Inflammatory macrophage treated with lipopolysaccharide for 1 hour (primary cell): ENCODE measurements at regions not wholly inside any gene's neighbourhood (a gene's known extent, or its start where the extent isn't known, plus 50 kb on each side); places are given as distances from the start of the nearest gene placed in this dataset.
"Not testable (repeated sequence)": the region's sequence is repeated elsewhere in the genome, so short reads cannot be mapped to it uniquely, and the experiment has no call there.

ENCODE experiments used
- DNase-seq, 2 donors: peaks; one replicate each; pipeline ENCODE4 v3.0.0-alpha.2; 2020 to 2022

DNA sequence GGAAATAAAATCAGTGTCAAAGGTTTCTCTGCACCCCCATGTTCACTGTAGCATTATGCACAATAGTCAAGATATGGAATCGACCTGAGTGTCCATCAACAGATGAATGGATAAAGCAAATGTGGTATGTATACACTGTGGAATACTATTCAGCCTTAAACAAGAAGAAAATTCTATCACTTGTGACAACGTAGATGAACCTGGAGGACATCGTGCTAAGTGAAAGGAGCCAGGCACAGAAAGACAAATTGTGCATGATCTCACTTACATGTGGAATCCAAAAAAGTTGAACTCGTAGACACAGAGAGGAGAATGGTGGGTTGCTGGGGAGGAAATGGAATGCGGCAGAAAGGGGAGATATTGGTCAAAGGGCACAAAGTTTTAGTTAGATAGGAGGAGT lies 136.3 kb upstream of the ESR1 start:
- DNase-seq = no peak

DNA sequence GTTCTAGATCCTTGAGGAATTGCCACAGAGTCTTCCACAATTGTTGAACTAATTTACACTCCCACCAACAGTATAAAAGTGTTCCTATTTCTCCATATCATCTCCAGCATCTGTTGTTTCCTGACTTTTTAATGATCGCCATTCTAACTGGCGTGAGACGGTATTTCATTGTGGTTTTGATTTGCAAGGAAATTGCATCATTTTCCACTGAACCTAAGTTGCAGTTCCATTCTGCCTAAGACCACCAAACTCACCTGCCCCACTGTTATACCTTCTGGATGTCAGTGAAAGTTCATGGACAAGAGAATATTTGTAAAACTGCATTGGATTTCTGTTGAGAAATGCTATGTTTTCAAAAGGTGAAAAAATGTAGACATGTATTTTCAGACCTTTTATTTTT lies 132.9 kb upstream of the ESR1 start:
- no peak for DNase-seq

DNA sequence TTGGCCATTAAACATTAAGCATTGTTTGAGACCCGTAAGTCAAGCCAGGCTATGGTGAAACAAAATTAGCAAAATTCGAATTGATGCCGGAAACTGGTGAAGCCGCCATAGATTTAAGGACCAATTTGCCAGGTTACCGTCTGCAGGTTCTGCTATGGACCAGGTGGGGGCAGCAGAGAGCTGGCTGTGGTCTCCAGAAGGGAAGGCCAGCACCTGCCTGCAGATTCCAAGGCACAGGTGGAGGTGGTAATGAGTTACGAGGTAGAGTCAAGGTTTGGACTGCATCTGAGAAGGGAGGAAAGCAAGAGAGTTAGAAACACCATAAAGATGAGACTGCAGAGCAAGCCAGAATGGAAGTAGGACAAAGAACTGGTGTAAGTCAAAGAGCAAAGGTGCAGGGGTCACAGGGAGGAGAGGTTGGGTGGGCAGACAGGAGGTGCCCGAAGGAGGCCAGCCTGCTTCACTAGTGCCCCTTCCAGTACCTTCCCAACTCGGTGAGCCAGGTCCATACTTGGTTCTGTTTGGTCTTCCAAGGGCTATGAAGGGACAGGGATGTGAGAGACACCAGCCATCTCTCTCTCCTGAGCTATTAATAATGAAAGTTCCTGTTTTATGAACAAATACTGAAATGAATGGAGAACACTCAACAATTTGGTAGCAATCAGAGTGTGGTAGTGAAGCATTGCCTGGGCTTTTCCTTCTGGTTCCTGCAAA lies 131.6 kb upstream of the ESR1 start:
- peak in 1 of 2 donors; percentile 42 for DNase-seq

DNA sequence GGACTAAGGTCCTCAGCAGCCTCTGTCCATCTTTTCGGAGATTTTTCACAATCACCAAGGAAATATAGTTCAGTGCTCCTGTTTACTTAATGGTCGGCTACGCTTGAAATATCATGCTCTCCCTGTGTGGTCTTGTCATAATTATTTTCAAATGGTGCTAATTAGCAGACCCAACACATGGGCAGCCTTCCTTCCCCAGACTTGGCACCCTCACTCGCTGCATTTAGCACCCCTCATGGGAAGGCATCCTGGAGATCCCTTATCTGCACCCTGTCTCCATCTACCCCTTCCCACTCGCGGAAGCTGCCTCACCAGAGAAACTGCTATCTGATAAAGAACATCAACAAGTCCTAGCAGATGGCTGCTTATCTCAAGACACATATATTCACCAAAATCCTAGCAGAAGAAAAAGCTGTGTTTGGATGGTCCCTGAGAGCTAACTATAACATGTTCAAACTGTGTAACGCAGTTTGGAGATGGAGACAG lies 131.0 kb upstream of the ESR1 start:
- no peak for DNase-seq

DNA sequence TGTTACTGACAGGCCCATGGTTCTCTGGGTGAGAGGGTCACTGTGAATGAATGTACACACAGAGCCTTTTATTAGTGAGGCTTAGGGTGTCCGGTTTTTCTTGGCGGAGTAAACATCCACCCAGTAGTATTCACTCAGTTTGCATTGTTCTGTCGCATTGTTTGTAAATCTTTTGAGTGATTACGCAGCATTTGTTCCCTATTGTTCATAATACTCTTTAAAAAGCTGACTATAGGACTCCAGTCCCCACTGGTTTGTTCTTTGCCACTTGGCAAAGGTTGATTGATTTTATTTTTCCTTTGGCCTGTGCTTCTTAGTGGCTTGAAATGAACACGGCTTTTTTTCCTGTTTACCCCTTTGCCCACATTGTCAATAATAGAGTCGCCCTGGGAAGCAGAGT lies 130.1 kb upstream of the ESR1 start:
- DNase-seq = no peak

DNA sequence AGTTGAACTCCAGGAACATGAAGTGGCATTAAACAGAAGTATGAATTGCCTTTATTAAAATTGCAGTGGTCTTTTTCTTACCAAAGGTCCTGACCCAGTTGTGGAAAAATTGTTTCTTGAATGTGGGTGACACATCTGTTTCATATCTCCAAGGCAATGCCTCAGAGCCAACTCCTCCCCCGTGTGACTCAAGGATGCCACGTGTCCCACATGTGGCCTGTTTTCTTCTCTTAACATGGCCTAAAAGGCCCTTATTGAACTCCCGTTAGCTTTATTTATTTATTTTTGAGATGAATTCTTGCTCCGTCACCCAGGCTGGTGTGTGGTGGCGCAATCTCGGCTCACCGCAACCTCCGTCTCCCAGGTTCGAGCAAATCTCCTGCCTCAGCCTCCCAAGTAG lies 128.4 kb upstream of the ESR1 start:
- DNase-seq = no peak

GRCh38 chr6:151679941-151680340 lies 127.5 kb upstream of the ESR1 start:
- no peak for DNase-seq

DNA sequence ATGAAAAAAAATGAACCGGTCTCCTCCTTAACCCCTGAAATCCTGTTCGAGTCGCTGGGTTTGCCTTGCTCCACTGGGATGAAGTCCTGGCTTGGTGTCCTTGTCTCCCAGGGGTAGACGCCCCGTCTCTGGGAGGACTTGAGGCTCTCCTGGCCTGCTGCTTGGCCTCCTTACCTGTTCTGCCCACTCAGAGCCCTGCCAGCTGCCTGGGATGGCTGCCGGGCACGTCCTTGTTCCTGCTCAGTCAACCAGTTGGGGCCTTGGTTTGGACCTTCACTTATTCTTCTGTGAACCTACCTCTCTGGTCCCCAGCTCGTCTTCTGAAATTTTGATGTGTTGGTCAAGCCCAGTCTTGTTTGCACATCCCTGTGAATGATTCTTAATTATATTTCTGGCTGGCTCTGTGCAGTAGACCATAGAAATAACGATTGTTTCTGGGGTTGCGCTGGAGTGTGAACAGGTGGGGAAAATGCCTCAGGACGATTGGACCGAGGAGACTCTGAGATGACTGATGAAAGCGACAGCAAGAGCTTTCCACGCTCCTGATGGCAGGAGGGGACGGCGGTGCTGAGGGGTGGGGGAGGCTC lies 126.5 kb upstream of the ESR1 start:
- DNase-seq = no peak

- peak; percentile 16 for DNase-seq
These were observed 125.9 kb upstream of the ESR1 start for GRCh38 chr6:151681433-151682059.

DNA sequence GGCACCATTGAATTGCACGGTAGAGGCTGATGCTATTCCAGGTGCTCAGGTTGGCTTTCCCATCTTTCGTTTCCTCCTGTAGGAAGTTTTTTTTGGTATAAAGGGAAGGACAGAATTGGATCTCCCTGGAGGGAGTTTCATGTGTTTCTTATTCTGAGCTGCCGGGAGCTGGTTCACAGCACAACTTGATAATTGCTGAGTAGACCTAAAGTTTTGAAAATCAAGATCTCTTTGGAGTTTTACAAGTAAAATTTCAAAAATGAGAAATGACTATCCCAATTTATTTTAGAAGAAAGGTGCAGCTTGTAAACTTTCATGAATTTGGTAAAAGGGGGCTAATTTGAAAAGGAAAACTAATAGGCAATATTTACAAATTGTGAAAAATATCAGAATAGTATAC lies 125.2 kb upstream of the ESR1 start:
- no peak for DNase-seq

- no peak for DNase-seq
These were observed 124.6 kb upstream of the ESR1 start for GRCh38 chr6:151682922-151683321.

DNA sequence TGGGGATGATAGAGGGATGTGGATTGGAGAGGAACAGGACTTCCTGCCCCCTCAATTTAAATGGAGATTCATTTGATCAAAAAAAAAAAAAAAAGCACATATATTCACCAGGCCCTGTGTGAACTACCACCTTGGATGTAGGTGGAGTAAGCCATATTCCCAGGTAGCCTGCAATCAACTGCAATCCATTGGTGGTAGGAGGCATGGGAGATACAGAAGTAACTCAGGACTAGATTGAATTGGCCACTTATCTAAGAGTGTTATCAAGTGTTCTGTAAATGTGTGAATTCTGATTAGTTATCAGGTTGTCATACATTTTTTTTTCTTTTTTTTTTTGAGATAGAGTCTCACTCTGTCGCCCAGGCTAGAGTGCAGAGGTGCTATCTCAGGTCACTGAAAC lies 124.1 kb upstream of the ESR1 start:
- no peak for DNase-seq

DNA sequence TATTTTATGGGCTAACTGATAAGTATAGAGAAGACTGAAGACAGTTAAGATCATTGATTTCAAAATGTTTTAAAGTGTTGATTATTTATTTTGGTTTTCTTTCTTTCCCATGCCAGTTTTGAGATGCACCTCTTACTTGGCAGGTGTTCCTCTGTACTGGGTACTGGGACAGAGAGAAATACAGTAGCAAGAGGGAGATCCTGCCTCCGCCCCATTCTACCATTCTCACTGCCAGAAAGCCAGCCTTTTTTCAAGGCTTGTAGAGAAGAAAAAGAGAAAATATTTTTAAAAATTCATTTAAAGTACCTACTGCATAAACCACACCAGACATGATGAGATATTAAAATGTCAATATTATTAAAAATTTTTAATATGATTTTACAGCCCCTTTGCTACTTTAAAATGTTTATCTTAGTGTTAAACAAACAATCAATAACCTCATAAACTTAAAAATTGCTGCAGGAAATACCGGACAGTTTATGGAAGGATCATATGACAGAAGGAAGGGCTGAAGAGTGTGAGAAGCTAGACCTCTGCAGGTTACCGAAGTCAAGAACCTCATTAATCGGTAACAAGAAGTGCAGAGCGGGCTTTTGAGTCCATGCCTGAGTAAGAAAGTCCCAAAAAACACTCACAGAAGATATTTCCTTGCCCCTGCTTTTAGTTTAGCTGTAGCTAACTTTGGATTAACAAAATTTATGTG lies 117.8 kb upstream of the ESR1 start:
- no peak for DNase-seq

DNA sequence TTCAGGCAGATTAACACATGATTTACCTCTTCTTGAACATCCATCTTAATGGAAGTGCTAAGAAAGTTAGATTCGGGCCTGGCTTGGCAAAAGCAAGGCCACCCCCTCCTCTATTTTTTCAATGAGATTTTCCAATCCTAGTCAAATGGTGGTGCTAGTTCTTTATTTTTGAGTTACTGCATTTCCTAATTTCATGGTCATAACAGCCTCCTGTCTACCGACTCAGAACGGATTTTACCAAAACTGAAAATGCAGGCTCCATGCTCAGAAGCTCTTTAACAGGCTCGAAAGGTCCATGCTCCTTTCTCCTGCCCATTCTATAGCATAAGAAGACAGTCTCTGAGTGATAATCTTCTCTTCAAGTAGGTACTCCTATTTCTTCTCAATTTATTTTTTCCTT lies 117.2 kb upstream of the ESR1 start:
- peak; percentile 75 to 84 for DNase-seq

GRCh38 chr6:151690768-151691562 lies 116.5 kb upstream of the ESR1 start:
- peak; percentile 82 to 93 for DNase-seq

GRCh38 chr6:151692216-151692615 lies 115.3 kb upstream of the ESR1 start:
- no peak for DNase-seq

DNA sequence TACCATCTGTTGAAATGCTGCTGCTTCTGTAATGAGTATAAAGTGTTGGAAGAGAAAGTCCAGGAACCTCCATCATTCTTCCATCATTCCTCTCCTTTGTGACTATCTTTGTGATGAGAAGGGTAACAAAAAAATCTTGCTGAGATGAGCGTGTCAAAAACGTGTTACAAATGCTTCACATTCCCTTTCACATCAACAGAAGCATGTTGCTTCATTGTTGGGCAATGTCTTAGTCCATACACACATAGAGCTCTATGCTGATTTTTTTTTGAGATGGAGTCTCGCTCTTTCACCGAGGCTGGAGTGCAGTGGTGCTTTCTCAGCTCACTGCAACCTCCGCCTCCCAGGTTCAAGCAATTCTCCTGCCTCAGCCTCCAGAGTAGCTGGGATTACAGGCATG lies 114.1 kb upstream of the ESR1 start:
- no peak for DNase-seq

GRCh38 chr6:151695156-151695555 lies 112.3 kb upstream of the ESR1 start:
- peak; percentile 48 to 71 for DNase-seq

DNA sequence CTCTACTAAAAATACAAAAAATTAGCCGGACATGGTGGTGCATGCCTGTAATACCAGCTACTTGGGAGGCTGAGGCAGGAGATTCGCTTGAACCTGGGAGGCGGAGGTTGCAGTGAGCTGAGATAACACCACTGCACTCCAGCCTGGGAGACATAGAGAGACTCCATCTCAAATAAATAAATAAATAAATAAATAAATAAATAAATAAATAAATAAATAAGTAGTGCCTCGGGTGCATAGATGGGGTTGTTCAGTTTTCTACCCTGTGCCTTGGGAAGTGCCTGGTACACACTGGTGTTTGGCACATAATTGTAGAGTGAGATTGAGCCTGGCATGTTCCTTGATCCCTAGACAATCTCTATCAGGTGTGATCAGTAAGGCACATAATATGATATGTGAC lies 111.2 kb upstream of the ESR1 start:
- not testable (repeated sequence) for DNase-seq

DNA sequence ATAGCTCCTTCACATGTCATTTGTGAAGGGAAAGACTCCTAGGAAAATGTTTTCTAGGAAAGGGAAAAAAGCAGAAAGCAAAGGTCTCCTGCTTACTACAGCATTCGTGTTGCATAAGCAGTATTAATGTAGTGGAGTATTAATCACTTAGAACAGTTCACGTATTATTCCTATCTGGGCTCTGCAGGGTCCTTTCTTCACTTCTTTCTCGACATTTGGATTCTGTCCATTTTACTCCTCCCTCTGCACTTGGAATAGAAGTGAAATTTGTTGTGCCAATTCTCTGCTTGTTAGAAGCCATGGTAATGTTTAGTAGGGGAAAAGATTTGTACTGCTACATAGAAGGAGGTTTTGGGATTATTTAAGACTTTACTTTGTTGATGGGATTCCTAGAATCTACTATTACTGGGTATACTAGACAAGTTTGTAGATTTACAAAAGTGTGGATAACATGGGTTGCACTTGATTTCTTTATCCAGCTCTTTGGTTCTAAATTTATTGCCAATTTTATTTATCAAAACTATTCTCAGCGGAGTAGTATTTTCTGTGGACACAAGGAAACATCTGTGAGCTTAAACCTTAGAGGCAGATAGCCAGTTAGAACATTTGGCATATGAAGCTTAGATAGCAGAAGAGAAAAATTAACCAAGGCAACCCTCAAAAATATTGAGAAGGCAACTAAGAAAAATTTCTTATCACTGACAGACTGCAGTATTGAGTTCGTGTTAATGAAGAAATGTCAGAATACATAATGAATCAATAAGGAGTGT lies 108.4 kb upstream of the ESR1 start:
- DNase-seq = no peak

- DNase-seq = no peak
These were observed 107.8 kb upstream of the ESR1 start for GRCh38 chr6:151699719-151700118.
